GM12891 (cell line): ENCODE measurements at regions not wholly inside any gene's neighbourhood (a gene's known extent, or its start where the extent isn't known, plus 50 kb on each side); places are given as distances from the start of the nearest gene placed in this dataset.

Source experiments
- PAX5 ChIP-seq: IDR thresholded peaks from 2 replicates; pipeline ENCODE4 v1.6.1; 2011; ENCODE audit warnings: low read length, moderate library complexity, mild to moderate bottlenecking; ENCODE audit not compliant: insufficient read depth, severe bottlenecking
- POLR2A ChIP-seq: IDR thresholded peaks from 2 replicates; pipeline ENCODE4 v1.6.1; 2011; ENCODE audit warnings: low read depth, low read length, control low read depth
- POLR2AphosphoS5 ChIP-seq: IDR thresholded peaks from 2 replicates; pipeline ENCODE4 v1.6.1; 2011; ENCODE audit warnings: low read depth, low read length, control low read depth
- POU2F2 ChIP-seq: IDR thresholded peaks from 2 replicates; pipeline ENCODE4 v1.6.1; 2011; ENCODE audit warnings: low read depth, mild to moderate bottlenecking, control low read depth, low read length, moderate library complexity
- SPI1 ChIP-seq: IDR thresholded peaks from 2 replicates; pipeline ENCODE4 v1.6.1; 2011; ENCODE audit warnings: low read depth, low read length, control low read depth
- TAF1 ChIP-seq: IDR thresholded peaks from 2 replicates; pipeline ENCODE4 v1.6.1; 2011; ENCODE audit warnings: low read depth, low read length, control low read depth

GRCh38 chr15:66981771-66982170 lies 83.6 kb upstream of the SMAD3 start:
- TF ChIP-seq POLR2A: no peak
- TF ChIP-seq POLR2AphosphoS5: no peak
- TF ChIP-seq PAX5: no peak
- no peak for TF ChIP-seq TAF1
- TF ChIP-seq POU2F2: no peak
- TF ChIP-seq SPI1: no peak
